ENCODE measurements at regions not wholly inside any gene's neighbourhood (a gene's known extent, or its start where the extent isn't known, plus 50 kb on each side); places are given as distances from the start of the nearest gene placed in this dataset.

DNA sequence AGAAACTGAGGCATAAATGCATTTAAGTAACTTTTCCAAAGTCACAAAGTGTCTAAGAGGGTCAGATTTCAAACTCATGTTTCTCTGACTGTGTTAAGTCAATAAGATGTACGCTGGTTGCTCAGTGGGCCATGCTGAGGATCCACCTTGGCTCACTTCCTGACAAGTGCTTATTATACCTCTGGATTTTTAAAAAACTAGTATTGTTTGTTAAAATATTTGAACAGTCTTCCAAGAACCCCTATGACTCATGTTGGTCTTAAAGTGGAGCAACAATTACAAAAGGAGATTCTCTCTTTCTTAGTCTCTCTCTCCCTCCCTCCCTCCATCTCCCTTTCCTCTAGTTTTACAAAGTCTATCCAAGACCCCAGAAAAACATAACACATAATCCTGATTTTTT lies 1050.2 kb downstream of the AGBL1 start:
- TF ChIP-seq POLR2A (IDR thresholded peaks at IDR 0.05), result no peak
- TF ChIP-seq, protein P1, sequence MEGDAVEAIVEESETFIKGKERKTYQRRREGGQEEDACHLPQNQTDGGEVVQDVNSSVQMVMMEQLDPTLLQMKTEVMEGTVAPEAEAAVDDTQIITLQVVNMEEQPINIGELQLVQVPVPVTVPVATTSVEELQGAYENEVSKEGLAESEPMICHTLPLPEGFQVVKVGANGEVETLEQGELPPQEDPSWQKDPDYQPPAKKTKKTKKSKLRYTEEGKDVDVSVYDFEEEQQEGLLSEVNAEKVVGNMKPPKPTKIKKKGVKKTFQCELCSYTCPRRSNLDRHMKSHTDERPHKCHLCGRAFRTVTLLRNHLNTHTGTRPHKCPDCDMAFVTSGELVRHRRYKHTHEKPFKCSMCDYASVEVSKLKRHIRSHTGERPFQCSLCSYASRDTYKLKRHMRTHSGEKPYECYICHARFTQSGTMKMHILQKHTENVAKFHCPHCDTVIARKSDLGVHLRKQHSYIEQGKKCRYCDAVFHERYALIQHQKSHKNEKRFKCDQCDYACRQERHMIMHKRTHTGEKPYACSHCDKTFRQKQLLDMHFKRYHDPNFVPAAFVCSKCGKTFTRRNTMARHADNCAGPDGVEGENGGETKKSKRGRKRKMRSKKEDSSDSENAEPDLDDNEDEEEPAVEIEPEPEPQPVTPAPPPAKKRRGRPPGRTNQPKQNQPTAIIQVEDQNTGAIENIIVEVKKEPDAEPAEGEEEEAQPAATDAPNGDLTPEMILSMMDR (IDR thresholded peaks at IDR 0.05), result no peak
